Fibroblast of skin of scalp (primary cell): ENCODE measurements at regions not wholly inside any gene's neighbourhood (a gene's known extent, or its start where the extent isn't known, plus 50 kb on each side); places are given as distances from the start of the nearest gene placed in this dataset.

Experiments used
- DNase-seq: peaks from one replicate; pipeline ENCODE4 v3.0.0-alpha.2; 2013

DNA sequence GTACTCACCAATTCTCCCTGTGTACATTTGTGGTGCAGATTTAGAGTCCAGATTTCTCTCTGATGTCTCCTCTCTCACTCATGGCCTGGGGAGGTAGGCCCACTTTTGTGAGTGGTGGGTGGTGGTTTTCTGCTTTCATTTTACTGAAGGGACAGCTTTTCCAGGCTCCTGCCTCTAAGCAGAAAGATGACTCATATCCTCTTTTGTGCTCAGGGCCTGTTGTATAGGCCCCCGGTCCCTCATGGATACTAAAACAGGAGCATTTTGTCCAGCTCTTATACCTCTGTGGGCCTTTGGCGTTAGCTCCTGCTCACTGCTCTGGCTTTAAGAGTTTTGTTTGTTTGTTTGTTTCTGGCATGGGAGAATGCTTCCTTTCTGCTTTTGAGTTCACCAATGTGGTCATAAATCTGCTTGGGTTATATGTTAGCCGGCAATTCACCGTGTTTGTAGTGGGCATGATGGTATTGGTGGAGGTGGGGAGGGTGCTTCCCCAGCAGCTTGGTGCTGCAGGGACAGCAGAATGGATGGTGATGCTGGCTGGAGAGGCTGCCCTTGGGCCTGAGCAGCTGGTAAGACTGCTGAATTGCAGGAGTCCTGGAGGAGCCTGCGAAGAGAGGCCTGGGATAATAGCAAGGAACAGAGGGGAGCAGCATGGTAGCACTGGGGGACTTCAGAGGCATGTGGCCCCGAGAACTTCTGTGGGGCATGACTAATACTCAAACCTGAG is 468.7 kb downstream of the RPS24 start:
- DNase-seq = peak; percentile 52

GRCh38 chr10:78504181-78504580 is 470.5 kb downstream of the RPS24 start:
- DNase-seq = no peak

GRCh38 chr10:78505657-78506056 is 472.0 kb downstream of the RPS24 start:
- peak; percentile 59 for DNase-seq

- DNase-seq = no peak
Observed at GRCh38 chr10:78506614-78507013, 473.0 kb downstream of the RPS24 start.

DNA sequence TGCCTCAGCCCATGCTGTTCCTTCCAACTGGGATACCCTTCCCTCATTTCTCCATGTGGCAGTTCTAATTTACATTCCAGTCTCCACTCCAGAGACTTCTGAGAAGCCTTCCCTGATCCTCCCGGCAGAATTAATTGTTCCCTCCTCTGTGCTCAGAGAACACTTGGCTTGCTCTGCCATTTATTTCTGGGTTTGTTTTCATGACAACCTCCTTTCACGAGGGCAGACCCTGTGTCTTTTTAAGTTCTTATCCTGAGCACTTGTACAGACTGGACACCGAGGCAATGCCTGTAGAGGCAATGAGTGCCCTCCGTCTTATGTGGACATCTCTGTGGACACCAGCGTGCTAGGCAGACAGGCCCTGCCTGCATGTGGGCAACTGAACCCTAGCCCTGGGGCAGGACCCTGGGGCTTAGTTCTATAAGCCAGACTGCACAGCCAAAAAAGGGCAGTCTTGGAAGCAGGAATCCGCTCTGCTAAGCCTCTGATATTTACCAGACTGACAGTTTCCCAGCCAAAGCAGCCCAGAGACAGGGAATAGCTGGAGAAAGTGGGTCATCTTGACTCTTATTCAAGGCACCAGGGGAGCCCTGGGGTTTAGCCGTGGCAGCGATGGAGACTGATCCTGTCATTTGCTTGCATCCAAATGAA is 474.0 kb downstream of the RPS24 start:
- no peak for DNase-seq

- DNase-seq = no peak
Observed at GRCh38 chr10:78508955-78509748, 475.5 kb downstream of the RPS24 start.

GRCh38 chr10:78510566-78511323 is 477.1 kb downstream of the RPS24 start:
- DNase-seq = no peak

- no peak for DNase-seq
Observed at GRCh38 chr10:78511324-78512204, 477.9 kb downstream of the RPS24 start.

- no peak for DNase-seq
Observed at GRCh38 chr10:78512205-78512550, 478.5 kb downstream of the RPS24 start.

GRCh38 chr10:78513330-78513729 is 479.7 kb downstream of the RPS24 start:
- peak; percentile 5 for DNase-seq

- DNase-seq = no peak
Observed at GRCh38 chr10:78513986-78514385, 480.3 kb downstream of the RPS24 start.

DNA sequence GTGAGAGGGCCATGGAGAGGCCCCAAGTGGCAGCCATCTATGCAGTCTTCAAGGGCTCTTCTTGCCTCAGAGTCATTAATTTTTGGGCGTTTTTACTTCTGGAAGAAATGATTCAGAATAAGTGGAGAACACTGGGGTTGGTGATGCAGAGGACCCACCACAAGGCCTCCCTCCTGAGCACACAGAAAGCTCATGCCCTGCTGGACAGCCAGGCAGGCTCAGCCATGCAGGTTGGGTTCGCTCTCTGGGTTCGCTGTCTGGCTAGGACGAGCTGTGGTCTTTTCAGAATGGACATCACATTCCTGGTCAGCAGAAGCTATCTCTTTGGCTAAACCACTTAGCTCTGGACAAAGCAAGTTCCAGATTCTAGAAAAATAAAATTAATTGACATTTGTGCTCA is 480.8 kb downstream of the RPS24 start:
- no peak for DNase-seq

DNA sequence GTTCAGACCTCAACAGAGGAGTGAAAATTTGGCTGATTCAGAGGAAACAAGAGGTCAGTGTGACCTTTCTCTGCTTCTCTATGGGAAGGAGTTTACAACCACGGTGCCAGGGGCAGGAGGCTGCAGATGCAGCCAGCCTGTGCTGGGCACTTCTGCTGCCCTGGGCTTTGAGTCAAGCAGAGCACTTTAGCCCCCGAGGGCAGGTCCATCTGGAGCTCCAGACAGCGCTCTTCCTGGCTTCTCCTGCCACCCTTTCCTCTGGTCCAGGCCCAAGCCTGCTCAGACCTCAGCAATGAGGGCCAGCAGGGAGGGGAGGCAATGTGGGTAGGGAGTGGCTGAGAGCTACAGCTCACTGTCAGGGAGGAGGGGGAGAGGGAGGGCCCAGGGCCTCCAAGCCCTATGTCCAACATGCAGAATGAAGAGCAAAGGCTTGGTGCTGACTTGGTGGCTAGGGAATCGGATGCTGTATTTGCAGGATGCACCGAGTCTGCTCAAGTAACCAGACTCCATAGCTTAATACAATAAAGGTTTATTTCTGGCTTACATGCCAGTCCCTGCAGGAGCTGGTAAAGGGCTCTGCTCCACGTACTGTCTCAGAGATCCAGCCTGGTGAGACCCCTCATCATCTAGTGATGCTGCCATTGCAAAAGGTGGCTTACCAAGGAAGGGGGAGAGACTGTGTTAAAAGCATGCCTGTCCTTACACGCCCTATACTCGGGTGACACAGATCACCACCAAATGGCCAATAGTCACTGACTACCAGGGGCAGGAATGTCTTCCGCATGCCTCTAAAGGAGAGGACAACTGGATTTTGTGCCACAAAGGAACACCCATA is 481.6 kb downstream of the RPS24 start:
- DNase-seq = no peak

GRCh38 chr10:78515873-78516153 is 482.1 kb downstream of the RPS24 start:
- DNase-seq = no peak

- DNase-seq = no peak
Observed at GRCh38 chr10:78516236-78516635, 482.6 kb downstream of the RPS24 start.

DNA sequence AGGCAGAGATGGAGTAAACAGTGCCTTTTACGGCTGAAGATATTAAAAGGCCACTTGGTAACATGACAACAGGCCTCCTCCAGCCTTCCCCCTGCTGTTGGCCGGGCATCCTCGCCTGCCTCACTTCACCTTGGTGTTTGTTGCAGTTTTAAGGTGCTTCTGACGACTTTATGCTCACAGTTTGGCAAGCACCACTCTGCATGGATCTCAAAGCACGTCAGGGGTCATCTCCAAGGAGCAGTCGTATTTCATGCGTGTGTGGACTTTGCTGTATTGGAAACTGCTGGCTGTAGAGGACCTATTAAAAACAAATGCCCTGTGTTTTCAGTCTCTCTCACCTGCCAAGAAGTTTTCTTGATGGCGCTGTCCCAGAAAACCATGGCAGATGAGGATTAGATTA is 483.1 kb downstream of the RPS24 start:
- DNase-seq = no peak

DNA sequence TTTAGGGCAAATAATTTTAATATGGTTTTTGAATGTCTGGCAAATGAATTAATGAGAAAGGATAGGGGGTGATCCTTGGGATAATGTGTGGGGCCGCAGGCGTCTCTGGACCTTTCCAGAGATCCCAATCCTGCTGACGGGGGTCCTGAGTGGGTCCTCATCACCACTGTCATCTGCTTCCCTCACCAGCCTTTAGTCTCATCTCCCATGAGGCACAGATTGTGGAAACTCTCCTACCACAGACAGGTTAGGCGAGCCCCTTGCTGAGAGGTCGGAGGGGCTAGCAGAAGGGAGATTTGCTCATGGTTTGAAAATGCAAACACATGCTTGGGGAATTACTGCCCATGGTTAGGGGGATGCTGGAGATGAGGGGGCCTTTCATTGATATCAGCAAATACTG is 484.6 kb downstream of the RPS24 start:
- no peak for DNase-seq

DNA sequence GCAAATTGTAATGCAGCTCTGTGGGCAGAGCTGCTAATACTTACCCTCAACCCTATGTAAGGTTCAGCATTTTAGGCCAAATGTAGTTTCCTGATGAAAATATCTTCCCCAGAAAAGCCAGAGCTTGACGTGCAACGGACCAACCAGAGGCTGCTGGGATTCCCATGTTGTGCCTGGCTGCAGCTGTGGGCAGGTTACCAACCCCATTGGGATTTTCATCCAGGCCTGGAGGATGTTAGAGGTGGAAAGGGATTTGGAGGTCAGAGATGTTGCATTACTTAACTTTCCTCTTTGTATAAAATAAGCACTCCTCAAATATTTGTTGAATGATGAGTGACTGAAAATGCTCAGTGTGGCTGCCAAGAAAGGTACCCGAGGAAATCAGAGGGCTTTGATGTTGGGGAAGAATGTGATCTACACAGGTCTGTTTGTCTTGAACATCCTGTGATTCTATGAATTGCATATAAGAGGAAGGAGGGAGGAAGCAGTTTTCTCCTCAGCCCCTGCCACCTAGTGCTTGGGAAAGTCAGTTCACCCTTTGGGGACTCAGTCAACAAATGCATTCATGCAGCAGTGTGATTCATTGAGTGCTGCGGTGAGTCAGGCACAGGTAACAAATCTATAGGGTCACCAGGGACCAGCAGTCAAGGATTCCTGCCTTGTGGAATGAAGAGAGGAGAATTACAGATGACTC is 487.2 kb downstream of the RPS24 start:
- DNase-seq = peak; percentile 21

DNA sequence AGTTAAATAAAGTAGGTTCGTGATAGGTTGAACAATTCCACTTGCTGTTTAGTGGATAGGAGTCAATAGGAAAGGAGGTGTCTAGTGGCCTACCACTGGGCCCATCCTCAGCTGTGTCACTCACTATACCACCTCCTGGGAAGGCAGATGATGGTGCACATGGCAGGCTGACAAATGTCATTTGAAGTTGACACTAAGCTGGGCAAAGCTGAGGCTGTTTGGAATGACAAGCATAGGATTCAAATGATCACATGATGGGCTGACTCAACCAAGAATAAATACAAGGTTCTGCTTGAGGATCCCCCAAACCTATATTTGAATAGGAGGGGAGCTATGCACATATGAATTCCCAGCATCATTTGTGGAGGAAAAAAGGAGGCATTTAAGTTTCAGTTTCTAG is 489.8 kb downstream of the RPS24 start:
- DNase-seq = no peak

GRCh38 chr10:78524342-78524741 is 490.7 kb downstream of the RPS24 start:
- no peak for DNase-seq

DNA sequence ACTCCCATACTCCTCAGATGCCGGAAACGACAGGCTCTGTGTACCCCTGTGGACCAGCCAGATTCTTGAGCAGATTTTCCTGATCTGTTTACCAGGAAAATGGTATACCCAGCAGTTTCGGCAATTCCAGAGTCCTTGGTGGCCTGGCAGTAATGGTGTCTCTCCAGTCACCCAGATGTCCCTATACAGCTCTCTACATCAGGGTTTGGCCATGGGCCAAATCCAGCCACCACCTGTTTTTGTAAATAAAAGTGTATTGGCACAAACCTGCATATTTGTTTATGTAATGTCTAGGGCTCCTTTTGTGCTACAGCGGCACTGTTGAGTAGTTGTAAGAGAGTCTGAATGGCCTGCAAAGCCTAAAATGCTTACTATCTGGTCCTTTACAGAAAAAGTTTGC is 491.3 kb downstream of the RPS24 start:
- no peak for DNase-seq
